Mesodermal cell (in vitro differentiated cells): ENCODE measurements at regions not wholly inside any gene's neighbourhood (a gene's known extent, or its start where the extent isn't known, plus 50 kb on each side); places are given as distances from the start of the nearest gene placed in this dataset.

Source experiments
- H3K27ac ChIP-seq: 2 replicates; pipeline ENCODE4 v1.7.0; 2013; ENCODE audit warnings: mild to moderate bottlenecking, low read depth, low read length, moderate library complexity; ENCODE audit not compliant: severe bottlenecking
- H3K36me3 ChIP-seq: 2 replicates; pipeline ENCODE4 v1.7.1; 2013; ENCODE audit warnings: mild to moderate bottlenecking, low read length, moderate library complexity; ENCODE audit not compliant: control insufficient read depth, insufficient read depth
- H3K4me1 ChIP-seq: one replicate; pipeline ENCODE4 v1.7.1; 2013; ENCODE audit warnings: mild to moderate bottlenecking, low read length; ENCODE audit not compliant: insufficient read depth, control insufficient read depth, poor library complexity, severe bottlenecking
- H3K4me3 ChIP-seq: 2 replicates; pipeline ENCODE4 v1.7.0; 2013; ENCODE audit warnings: low read length, control low read depth, mild to moderate bottlenecking; ENCODE audit not compliant: insufficient read depth, poor library complexity, severe bottlenecking; ENCODE audit errors: extremely low read depth
- H3K9me3 ChIP-seq: 2 replicates; pipeline ENCODE4 v1.7.1; 2013; ENCODE audit warnings: mild to moderate bottlenecking, low read length, moderate library complexity; ENCODE audit not compliant: control insufficient read depth
- WGBS, 2 experiments: methylation state at CpG; one replicate each; pipeline ENCODE4 v1.1.5; 2013; ENCODE audit warnings: missing lambda C conversion rate in 2 of 2; ENCODE audit not compliant: insufficient coverage in 2 of 2; 5-methylcytosine and 5-hydroxymethylcytosine counted together

DNA sequence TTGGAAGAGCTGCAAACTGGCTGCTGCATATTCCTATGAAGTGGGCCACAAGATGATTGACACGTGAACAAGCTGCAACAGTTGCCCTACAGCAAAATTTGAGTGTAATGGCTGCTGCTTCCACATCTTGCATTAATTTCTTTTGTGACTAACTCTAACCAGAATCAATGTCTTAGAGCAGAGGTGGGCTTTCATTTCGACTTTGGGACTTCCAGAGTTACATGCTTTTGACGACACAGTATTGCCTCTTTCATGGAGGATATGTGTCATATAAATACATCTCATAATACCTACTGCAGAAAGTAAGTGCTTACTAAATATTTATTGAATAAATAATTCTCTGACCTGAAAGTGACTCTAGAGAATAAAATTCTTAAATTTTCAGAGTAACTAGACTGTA is 340.7 kb upstream of the KCNH8 start:
- Histone ChIP-seq H3K27ac (no peak overlapping the region), H3K36me3 (no peaks in the 10 kb centered on the region), H3K9me3 (no peaks in the 10 kb centered on the region), H3K4me3 (no peak overlapping the region), H3K4me1 (peaks cover 7% of the 10 kb centered on the region)
- 100% methylated on average over 1 of the region's 3 CpGs; no CpG with 5 or more reads in 1 of the 2 experiments for WGBS, 2 experiments

DNA sequence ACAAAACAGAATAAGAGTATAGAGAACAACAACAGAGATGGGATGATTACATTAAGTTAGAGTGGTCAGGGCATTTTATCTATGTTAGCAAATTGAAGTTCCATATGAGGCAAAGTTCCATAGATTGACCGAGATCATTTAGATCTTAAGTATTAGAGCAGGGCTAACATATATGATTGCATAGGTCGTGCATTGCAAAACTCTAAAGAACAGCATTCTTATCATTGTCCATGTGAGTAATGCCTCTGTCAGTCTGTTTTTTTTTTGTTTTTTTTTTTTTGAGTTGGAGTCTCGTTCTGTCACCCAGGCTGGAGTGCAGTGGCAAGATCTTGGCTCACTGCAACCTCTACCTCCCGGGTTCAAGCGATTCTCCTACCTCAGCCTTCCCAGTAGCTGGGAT is 341.7 kb upstream of the KCNH8 start:
- WGBS, 2 experiments, result 90 to 100% methylated on average over 2 to 4 of the region's 5 CpGs
- H3K36me3 ChIP-seq, result no peaks in the 10 kb centered on the region
- no peak overlapping the region for H3K4me3 ChIP-seq
- H3K9me3 ChIP-seq, result no peaks in the 10 kb centered on the region
- peaks cover 7% of the 10 kb centered on the region for H3K4me1 ChIP-seq
- no peak overlapping the region for H3K27ac ChIP-seq

DNA sequence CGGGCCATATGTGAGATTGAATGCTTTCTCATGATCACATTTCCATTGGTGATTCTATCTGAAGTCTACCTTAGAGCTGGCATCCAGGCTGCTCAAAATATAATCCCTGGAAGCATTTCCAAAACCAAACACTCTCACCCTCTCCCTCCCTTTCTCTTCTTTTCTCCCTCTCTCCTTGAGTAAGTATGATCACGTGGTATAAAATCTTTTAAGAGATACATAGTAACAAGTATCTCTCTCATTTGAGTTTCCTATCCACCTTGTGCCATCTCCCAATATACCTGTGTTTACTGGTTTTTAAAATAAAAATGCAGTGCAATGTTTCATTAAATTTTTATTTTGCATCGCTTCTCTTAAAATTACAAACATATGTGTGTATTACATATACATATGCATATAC is 350.9 kb upstream of the KCNH8 start:
- WGBS, 2 experiments, result 86% methylated on average over 1 of the region's 3 CpGs; no CpG with 5 or more reads in 1 of the 2 experiments
- H3K9me3 ChIP-seq, result no peaks in the 10 kb centered on the region
- H3K27ac ChIP-seq, result no peak overlapping the region
- no peaks in the 10 kb centered on the region for H3K36me3 ChIP-seq
- no peak overlapping the region for H3K4me3 ChIP-seq
- H3K4me1 ChIP-seq, result no peaks in the 10 kb centered on the region

DNA sequence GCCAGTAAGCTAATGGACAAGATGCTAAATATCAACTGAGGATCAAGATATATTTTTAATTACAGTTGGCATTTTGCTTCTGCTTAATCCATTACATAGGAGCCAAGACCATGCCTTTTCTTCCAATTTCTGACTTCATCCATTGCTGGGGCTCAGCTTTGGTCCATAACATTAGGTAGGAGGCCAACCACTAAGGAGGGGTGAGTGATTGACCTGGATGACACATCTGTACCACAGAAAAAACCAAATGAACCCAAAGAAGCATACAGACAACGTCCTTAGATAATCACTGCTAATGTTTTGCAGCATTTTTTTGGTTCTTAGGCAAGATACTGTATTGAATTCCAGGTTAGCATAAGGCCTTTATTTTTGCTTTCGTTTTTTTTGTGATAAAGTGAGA is 353.2 kb upstream of the KCNH8 start:
- Histone ChIP-seq H3K36me3 (no peaks in the 10 kb centered on the region), H3K4me1 (no peaks in the 10 kb centered on the region), H3K4me3 (no peak overlapping the region), H3K27ac (no peak overlapping the region), H3K9me3 (no peaks in the 10 kb centered on the region)
- 78 to 89% methylated on average over 1 to 2 of the region's 2 CpGs for WGBS, 2 experiments

DNA sequence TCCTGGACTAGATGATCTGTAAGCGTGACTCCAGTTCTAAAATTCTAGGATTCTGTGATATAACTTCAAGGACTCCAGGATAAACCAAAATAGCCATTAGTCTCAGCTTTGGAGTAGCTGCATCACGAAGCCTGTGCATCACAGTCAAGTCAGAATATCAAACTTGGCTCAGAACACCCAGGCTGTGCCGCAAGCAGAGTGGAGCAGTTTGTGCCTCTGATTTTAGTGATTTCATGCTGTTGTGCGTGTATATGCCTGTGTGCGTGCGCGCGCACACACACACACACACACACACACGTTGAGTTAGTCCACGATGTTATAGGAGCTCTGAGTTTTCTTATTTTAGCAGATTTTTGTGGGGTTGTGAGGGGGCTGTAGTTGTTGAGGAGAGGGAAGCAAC is 356.6 kb upstream of the KCNH8 start:
- Histone ChIP-seq H3K9me3 (no peaks in the 10 kb centered on the region), H3K36me3 (no peaks in the 10 kb centered on the region), H3K27ac (no peak overlapping the region), H3K4me1 (no peaks in the 10 kb centered on the region), H3K4me3 (no peak overlapping the region)
- 96 to 100% methylated on average over 2 of the region's 10 CpGs for WGBS, 2 experiments

DNA sequence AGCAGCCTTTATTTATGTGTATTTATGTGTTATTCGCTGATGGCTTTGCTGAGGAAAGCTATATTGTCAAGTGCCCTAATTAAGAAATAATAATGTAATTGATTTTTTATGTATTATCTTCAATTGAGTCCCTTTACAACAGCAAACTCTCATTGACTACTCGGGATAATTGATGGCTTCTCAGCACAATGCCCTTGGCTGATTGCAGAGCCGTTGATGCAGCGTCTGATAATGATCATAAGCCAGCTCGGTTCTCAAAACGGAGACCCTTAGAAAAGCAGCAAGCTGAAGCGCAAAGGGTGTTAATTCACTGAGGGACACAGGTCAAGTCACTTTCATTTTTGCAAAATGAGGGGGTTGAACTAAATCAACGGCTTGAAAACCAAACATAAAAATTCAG is 357.1 kb upstream of the KCNH8 start:
- Histone ChIP-seq H3K4me1 (no peaks in the 10 kb centered on the region), H3K36me3 (no peaks in the 10 kb centered on the region), H3K4me3 (no peak overlapping the region), H3K9me3 (no peaks in the 10 kb centered on the region), H3K27ac (no peak overlapping the region)
- 87 to 93% methylated on average over 6 to 7 of the region's 8 CpGs for WGBS, 2 experiments

DNA sequence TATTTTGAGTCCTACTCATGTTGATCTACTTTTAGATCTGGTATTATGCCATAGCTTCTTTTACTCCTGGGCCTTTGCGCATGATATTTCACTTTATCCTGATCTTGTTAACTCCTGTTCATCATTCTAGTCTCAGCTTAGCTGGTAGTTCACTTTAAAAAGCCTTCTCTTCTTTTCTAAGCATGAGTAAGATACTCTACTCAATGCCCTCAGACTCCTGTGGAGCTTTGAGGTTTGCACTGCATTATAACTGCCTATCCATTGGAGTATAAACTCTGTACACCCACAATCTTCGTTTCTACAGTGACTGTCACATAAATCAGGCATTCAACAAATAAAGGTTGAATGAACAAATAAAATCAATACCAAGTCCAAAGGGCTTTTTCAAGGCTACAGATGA is 357.9 kb upstream of the KCNH8 start:
- Histone ChIP-seq H3K27ac (no peak overlapping the region), H3K4me3 (no peak overlapping the region), H3K4me1 (no peaks in the 10 kb centered on the region), H3K9me3 (no peaks in the 10 kb centered on the region), H3K36me3 (no peaks in the 10 kb centered on the region)
- WGBS, 2 experiments, result 89 to 100% methylated on average over 1 of the region's 2 CpGs

DNA sequence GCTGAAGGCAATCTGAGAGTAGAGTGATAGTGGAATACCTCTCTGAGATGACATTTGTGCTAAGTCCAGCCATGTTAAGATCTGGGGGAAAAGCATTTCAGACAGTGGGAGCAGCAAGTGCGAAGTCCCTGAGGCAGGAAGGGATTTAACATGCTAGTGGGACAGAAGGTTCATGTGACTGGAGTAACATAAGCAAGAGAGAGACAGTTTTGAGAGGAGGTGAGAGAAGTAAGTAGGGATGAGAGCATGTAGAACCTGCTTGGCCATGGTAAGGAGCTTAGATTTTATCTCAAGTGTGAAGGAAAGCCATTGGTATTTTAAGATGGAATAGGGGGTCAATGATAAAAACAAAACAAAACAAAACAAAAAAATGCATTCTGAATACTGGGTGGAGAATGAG is 358.6 kb upstream of the KCNH8 start:
- WGBS, 2 experiments, result 83 to 93% methylated on average over 1 of the region's 1 CpG

DNA sequence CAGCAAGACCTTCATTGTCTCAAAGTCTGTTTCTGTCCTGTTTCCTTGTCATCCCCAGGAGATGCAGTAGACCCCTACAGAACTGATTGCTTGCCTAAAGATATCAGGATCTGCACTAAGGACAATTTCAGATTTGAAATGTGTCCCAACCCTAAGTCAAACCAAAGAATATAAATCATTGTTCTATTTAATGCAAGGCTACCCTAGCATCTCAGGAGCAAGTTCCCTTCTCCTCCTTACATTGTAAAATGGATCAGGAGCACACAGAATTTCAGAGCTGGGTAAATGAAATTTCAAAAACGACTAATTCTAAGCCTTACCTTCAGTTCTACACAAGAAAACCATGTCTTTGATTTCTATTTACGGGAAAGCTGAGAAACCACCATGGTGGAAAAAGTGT is 360.9 kb upstream of the KCNH8 start:
- no peaks in the 10 kb centered on the region for H3K4me1 ChIP-seq
- H3K4me3 ChIP-seq, result no peak overlapping the region
- no peaks in the 10 kb centered on the region for H3K9me3 ChIP-seq
- WGBS, 2 experiments, result no CpG with 5 or more reads among the region's 2 CpGs
- no peak overlapping the region for H3K27ac ChIP-seq
- no peaks in the 10 kb centered on the region for H3K36me3 ChIP-seq

More for the DNA sequence above, 358.6 kb upstream of the KCNH8 start:
- no peak overlapping the region for H3K4me3 ChIP-seq
- no peaks in the 10 kb centered on the region for H3K36me3 ChIP-seq
- H3K9me3 ChIP-seq, result no peaks in the 10 kb centered on the region
- H3K4me1 ChIP-seq, result no peaks in the 10 kb centered on the region
- no peak overlapping the region for H3K27ac ChIP-seq

DNA sequence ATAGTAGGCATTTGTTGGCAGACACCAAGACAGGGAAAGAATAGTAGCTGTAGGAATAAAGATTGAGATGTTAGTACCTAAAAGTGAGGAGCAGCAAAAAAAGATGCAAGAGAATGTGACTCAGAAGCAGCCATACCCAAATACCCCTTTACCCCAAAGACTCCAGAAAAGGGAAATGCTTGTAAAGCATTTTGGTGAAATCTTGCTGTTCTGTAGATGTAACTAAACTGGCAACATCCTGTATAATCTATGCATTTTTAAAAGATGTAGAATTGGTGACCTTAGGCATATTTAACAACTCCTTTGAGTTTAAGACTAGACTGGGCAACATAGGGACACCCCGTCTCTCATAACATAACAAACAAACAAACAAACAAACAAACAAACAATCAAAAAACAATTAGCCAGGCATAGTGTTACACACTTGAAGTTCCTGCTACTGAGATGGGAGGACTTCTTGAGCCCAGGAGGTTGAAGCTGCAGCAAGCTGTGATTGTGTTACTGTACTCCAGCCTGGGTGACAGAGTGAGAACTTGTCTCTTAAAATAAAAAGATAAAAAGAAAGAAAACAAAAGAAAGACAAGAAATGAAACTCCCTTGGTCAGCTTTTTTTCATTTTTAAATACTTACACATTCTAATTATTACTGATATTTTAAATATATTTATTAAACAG is 361.5 kb upstream of the KCNH8 start:
- H3K27ac ChIP-seq, result no peak overlapping the region
- no peak overlapping the region for H3K4me3 ChIP-seq
- H3K9me3 ChIP-seq, result no peaks in the 10 kb centered on the region
- no peaks in the 10 kb centered on the region for H3K36me3 ChIP-seq
- no peaks in the 10 kb centered on the region for H3K4me1 ChIP-seq
- no CpG with 5 or more reads among the region's 1 CpG for WGBS, 2 experiments

DNA sequence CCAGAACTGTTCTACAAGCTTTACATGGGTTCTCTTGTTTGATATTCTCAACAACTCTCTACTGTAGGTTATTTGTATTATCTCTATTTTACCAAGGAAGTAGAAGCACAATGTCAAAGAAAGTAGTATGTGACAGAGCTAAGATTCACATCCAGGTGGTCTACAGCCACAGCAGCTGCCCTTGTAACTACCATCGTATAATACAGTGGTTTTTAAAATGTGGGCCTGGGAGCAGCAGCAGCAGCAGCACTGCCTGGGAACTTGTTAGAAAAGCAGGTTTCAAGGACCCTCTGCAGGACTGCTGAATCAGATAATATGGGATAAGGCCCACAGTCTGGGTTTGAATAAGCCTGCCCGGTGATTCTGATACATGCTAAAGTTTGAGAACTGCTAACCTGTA is 357.1 kb upstream of the SATB1 start:
- Histone ChIP-seq H3K27ac (no peak overlapping the region), H3K4me3 (no peak overlapping the region), H3K4me1 (no peaks in the 10 kb centered on the region), H3K9me3 (no peaks in the 10 kb centered on the region), H3K36me3 (no peaks in the 10 kb centered on the region)
- WGBS, 2 experiments, result 100% methylated on average over 1 of the region's 2 CpGs; no CpG with 5 or more reads in 1 of the 2 experiments
